IMR-90 (cell line): ENCODE measurements at regions not wholly inside any gene's neighbourhood (a gene's known extent, or its start where the extent isn't known, plus 50 kb on each side); places are given as distances from the start of the nearest gene placed in this dataset.

Experiments
- CEBPB ChIP-seq: IDR thresholded peaks from 2 replicates; pipeline ENCODE4 v1.6.1; 2012; ENCODE audit warnings: low read depth, low read length, improper control_type of control experiment
- ELK1 ChIP-seq: fragments of 150-350 bp; IDR thresholded peaks from 2 replicates; pipeline ENCODE4 v1.6.1; 2016; ENCODE audit warnings: low read depth, mild to moderate bottlenecking, low read length, moderate library complexity, borderline replicate concordance
- FOS ChIP-seq: fragments of 150-350 bp; IDR thresholded peaks from 2 replicates; pipeline ENCODE4 v1.6.1; 2016; ENCODE audit warnings: low read depth, low read length
- MAFK ChIP-seq: IDR thresholded peaks from 2 replicates; pipeline ENCODE4 v1.6.1; 2012; ENCODE audit warnings: low read depth, low read length, improper control_type of control experiment
- MAZ ChIP-seq: IDR thresholded peaks from 2 replicates; pipeline ENCODE4 v1.6.1; 2012; ENCODE audit warnings: low read depth, mild to moderate bottlenecking, low read length, improper control_type of control experiment, moderate library complexity, borderline replicate concordance
- MXI1 ChIP-seq: IDR thresholded peaks from 2 replicates; pipeline ENCODE4 v1.6.1; 2012; ENCODE audit warnings: low read depth, mild to moderate bottlenecking, low read length, moderate library complexity, borderline replicate concordance
- POLR2A ChIP-seq: IDR thresholded peaks from 2 replicates; pipeline ENCODE4 v1.6.1; 2012; ENCODE audit warnings: mild to moderate bottlenecking, low read depth, low read length
- RFX5 ChIP-seq: IDR thresholded peaks from 2 replicates; pipeline ENCODE4 v1.8.0; 2012; ENCODE audit warnings: low read depth, mild to moderate bottlenecking, low read length, moderate library complexity
- SMC3 ChIP-seq: fragments of 150-350 bp; IDR thresholded peaks from 2 replicates; pipeline ENCODE4 v1.6.1; 2016; ENCODE audit warnings: low read depth, mild to moderate bottlenecking, antibody characterized with exemption, low read length, moderate library complexity
- TF ChIP-seq, protein P1 (sequence below): conservative IDR thresholded peaks from 2 replicates; pipeline ENCODE4 v1.5.1; 2012; ENCODE audit warnings: mild to moderate bottlenecking, low read depth, low read length, improper control_type of control experiment

DNA sequence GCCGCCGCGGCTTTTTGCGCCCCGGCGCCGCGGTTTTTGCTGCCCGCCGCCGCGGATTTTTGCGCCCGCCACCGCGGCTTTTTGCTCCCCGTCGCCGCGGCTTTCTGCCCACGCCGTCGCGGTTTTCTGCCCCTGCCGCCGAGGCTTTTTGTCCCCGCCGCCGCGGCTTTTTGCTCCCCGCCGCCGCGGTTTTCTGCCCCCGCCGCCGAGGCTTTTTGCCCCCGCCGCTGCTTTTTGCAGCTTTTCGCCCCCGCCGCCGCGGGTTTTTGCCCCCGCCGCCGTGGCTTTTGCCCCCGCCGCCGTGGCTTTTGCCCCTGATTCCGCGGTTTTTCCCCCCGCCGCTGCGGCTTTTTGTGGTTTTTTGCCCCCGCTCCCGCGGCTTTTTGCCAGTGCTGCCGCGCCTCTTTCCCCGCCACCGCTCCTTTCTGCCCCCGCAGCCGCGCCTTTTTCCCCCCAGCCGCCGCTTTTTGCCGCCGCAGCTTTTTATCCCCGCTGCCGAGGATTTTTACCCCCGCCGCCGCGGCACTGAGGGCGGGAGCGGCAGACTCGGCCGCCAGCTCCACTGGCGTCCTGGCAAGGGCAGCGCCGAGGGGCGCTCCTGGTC lies 518.6 kb upstream of the WSB1 start:
- TF ChIP-seq, protein P1, sequence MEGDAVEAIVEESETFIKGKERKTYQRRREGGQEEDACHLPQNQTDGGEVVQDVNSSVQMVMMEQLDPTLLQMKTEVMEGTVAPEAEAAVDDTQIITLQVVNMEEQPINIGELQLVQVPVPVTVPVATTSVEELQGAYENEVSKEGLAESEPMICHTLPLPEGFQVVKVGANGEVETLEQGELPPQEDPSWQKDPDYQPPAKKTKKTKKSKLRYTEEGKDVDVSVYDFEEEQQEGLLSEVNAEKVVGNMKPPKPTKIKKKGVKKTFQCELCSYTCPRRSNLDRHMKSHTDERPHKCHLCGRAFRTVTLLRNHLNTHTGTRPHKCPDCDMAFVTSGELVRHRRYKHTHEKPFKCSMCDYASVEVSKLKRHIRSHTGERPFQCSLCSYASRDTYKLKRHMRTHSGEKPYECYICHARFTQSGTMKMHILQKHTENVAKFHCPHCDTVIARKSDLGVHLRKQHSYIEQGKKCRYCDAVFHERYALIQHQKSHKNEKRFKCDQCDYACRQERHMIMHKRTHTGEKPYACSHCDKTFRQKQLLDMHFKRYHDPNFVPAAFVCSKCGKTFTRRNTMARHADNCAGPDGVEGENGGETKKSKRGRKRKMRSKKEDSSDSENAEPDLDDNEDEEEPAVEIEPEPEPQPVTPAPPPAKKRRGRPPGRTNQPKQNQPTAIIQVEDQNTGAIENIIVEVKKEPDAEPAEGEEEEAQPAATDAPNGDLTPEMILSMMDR: no peak
- TF ChIP-seq RFX5 (no peak), MAZ (no peak), ELK1 (no peak), FOS (no peak), MAFK (no peak), MXI1 (no peak), POLR2A (no peak), SMC3 (no peak), CEBPB (no peak)
